Lower leg skin (tissue), 3 donors: ENCODE measurements at regions not wholly inside any gene's neighbourhood (a gene's known extent, or its start where the extent isn't known, plus 50 kb on each side); places are given as distances from the start of the nearest gene placed in this dataset.

Source experiments
- CTCF ChIP-seq, 3 donors: fragments of 450-650 bp; IDR thresholded peaks; one replicate each; pipeline ENCODE4 v1.5.1; 2016; ENCODE audit warnings: antibody characterized with exemption in 3 of 3, mild to moderate bottlenecking in 3 of 3, moderate library complexity in 2 of 3
- POLR2A ChIP-seq, 2 donors: fragments of 450-650 bp; IDR thresholded peaks; one replicate each; pipeline ENCODE4 v1.6.1; 2016 to 2017; ENCODE audit warnings: antibody characterized with exemption in 2 of 2, mild to moderate bottlenecking in 1 of 2, moderate library complexity in 1 of 2

GRCh38 chr4:148773313-148773712 is 331.1 kb upstream of the NR3C2 start:
- TF ChIP-seq CTCF (IDR thresholded peaks at IDR 0.05) (no peak), POLR2A (IDR thresholded peaks at IDR 0.05) (no peak)
